HEK293 (cell line): ENCODE measurements at regions not wholly inside any gene's neighbourhood (a gene's known extent, or its start where the extent isn't known, plus 50 kb on each side); places are given as distances from the start of the nearest gene placed in this dataset.

Source experiments
- BCL11B ChIP-seq: fragments of 450-650 bp; formaldehyde crosslinking; IDR thresholded peaks from 2 replicates; pipeline ENCODE4 v1.5.1; 2016; ENCODE audit warnings: low read depth, missing biosample characterization, missing genetic modification characterization
- KLF1 ChIP-seq: fragments of 450-650 bp; formaldehyde crosslinking; IDR thresholded peaks from 2 replicates; pipeline ENCODE4 v1.5.1; 2016; ENCODE audit warnings: missing biosample characterization, missing genetic modification characterization
- YY1 ChIP-seq: fragments of 450-650 bp; formaldehyde crosslinking; IDR thresholded peaks from 2 replicates; pipeline ENCODE4 v1.5.1; 2018; ENCODE audit warnings: missing biosample characterization, missing genetic modification characterization
- YY2 ChIP-seq: fragments of 450-650 bp; formaldehyde crosslinking; IDR thresholded peaks from 2 replicates; pipeline ENCODE4 v1.5.1; 2016; ENCODE audit warnings: missing biosample characterization, missing genetic modification characterization
- ZBTB17 ChIP-seq: fragments of 450-650 bp; formaldehyde crosslinking; IDR thresholded peaks from 2 replicates; pipeline ENCODE4 v1.5.1; 2016; ENCODE audit warnings: missing biosample characterization, missing genetic modification characterization
- ZBTB26 ChIP-seq: fragments of 450-650 bp; formaldehyde crosslinking; optimal IDR thresholded peaks from 2 replicates; pipeline ENCODE3; 2016; ENCODE audit warnings: missing biosample characterization, mild to moderate bottlenecking, missing genetic modification characterization
- ZBTB7A ChIP-seq: fragments of 450-650 bp; formaldehyde crosslinking; IDR thresholded peaks from 2 replicates; pipeline ENCODE4 v1.5.1; 2016; ENCODE audit warnings: low read depth, missing biosample characterization, missing genetic modification characterization
- ZNF211 ChIP-seq: fragments of 450-650 bp; formaldehyde crosslinking; IDR thresholded peaks from 2 replicates; pipeline ENCODE4 v1.5.1; 2016; ENCODE audit warnings: low read depth, missing biosample characterization, missing genetic modification characterization
- ZNF239 ChIP-seq: fragments of 450-650 bp; formaldehyde crosslinking; IDR thresholded peaks from 2 replicates; pipeline ENCODE4 v1.5.1; 2016; ENCODE audit warnings: missing biosample characterization, missing genetic modification characterization
- ZNF354C ChIP-seq: fragments of 450-650 bp; formaldehyde crosslinking; IDR thresholded peaks from 2 replicates; pipeline ENCODE4 v1.5.1; 2016; ENCODE audit warnings: missing biosample characterization, missing genetic modification characterization, low read depth, borderline replicate concordance
- ZNF514 ChIP-seq: fragments of 450-650 bp; formaldehyde crosslinking; IDR thresholded peaks from 2 replicates; pipeline ENCODE4 v1.5.1; 2016; ENCODE audit warnings: missing biosample characterization, missing genetic modification characterization
- ZNF707 ChIP-seq: fragments of 450-650 bp; formaldehyde crosslinking; IDR thresholded peaks from 2 replicates; pipeline ENCODE4 v1.5.1; 2016; ENCODE audit warnings: missing biosample characterization, missing genetic modification characterization
- TF ChIP-seq, protein P1 (sequence below): fragments of 450-650 bp; formaldehyde crosslinking; IDR thresholded peaks from 2 replicates; pipeline ENCODE4 v1.5.1; 2016; ENCODE audit warnings: missing biosample characterization, missing genetic modification characterization
- TF ChIP-seq, protein P2 (sequence below): fragments of 450-650 bp; formaldehyde crosslinking; IDR thresholded peaks from 2 replicates; pipeline ENCODE4 v1.5.1; 2016; ENCODE audit warnings: missing biosample characterization, missing genetic modification characterization, low read depth

- no peak for TF ChIP-seq ZNF239 (tag by site-specific recombination)
- TF ChIP-seq, protein P1, sequence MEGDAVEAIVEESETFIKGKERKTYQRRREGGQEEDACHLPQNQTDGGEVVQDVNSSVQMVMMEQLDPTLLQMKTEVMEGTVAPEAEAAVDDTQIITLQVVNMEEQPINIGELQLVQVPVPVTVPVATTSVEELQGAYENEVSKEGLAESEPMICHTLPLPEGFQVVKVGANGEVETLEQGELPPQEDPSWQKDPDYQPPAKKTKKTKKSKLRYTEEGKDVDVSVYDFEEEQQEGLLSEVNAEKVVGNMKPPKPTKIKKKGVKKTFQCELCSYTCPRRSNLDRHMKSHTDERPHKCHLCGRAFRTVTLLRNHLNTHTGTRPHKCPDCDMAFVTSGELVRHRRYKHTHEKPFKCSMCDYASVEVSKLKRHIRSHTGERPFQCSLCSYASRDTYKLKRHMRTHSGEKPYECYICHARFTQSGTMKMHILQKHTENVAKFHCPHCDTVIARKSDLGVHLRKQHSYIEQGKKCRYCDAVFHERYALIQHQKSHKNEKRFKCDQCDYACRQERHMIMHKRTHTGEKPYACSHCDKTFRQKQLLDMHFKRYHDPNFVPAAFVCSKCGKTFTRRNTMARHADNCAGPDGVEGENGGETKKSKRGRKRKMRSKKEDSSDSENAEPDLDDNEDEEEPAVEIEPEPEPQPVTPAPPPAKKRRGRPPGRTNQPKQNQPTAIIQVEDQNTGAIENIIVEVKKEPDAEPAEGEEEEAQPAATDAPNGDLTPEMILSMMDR (tag by site-specific recombination), result no peak
- no peak for TF ChIP-seq ZNF707 (tag by site-specific recombination)
- no peak for TF ChIP-seq ZNF211 (tag by site-specific recombination)
- TF ChIP-seq, protein P2, sequence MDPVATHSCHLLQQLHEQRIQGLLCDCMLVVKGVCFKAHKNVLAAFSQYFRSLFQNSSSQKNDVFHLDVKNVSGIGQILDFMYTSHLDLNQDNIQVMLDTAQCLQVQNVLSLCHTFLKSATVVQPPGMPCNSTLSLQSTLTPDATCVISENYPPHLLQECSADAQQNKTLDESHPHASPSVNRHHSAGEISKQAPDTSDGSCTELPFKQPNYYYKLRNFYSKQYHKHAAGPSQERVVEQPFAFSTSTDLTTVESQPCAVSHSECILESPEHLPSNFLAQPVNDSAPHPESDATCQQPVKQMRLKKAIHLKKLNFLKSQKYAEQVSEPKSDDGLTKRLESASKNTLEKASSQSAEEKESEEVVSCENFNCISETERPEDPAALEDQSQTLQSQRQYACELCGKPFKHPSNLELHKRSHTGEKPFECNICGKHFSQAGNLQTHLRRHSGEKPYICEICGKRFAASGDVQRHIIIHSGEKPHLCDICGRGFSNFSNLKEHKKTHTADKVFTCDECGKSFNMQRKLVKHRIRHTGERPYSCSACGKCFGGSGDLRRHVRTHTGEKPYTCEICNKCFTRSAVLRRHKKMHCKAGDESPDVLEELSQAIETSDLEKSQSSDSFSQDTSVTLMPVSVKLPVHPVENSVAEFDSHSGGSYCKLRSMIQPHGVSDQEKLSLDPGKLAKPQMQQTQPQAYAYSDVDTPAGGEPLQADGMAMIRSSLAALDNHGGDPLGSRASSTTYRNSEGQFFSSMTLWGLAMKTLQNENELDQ (tag by site-specific recombination), result no peak
- TF ChIP-seq ZNF354C (tag by site-specific recombination), result no peak
- no peak for TF ChIP-seq BCL11B (tag by site-specific recombination)
- TF ChIP-seq YY2 (tag by site-specific recombination), result no peak
- TF ChIP-seq ZBTB17 (tag by site-specific recombination), result no peak
- TF ChIP-seq ZBTB26 (tag by site-specific recombination), result no peak
- TF ChIP-seq YY1 (tag by site-specific recombination), result no peak
- TF ChIP-seq ZBTB7A, result no peak
- TF ChIP-seq ZNF514 (tag by site-specific recombination), result no peak
- TF ChIP-seq KLF1 (tag by site-specific recombination), result no peak
These were observed 158.9 kb downstream of the IRX5 start for GRCh38 chr16:55089600-55089999.
